K562 (cell line): ENCODE measurements at regions not wholly inside any gene's neighbourhood (a gene's known extent, or its start where the extent isn't known, plus 50 kb on each side); places are given as distances from the start of the nearest gene placed in this dataset.

Experiments used
- ATAC-seq: fragments of 200-7000 bp; cut with Tn5 transposase; 3 replicates; pipeline ENCODE4 v1.9.1; 2020; ENCODE audit warnings: moderate library complexity
- BruUV-seq: library from RNA; stranded (reverse); fragments of 400-500 nt; replicated peaks from 2 replicates; lab custom pipeline; 2021; lab: Mats Ljungman, UMichigan
- CTCF ChIA-PET: fragments of 300-600 bp; formaldehyde crosslinking; extraction: SDS; loops from one replicate; lab custom pipeline; 2021; ENCODE audit warnings: low intra/inter-chr PET ratio; lab: Yijun Ruan, JAX
- POLR2A ChIA-PET: fragments of 300-600, 350-650 bp; sonication (Branson Sonifier 250); formaldehyde crosslinking; extraction: SDS; loops from one replicate; lab custom pipeline; 2021; ENCODE audit warnings: antibody characterized with exemption, inconsistent platforms; lab: Yijun Ruan, JAX
- DNase-seq, 4 experiments: peaks; one replicate each; pipeline versions ENCODE4 v3.0.0 to v3.0.0-alpha.2; 2011 to 2018; ENCODE audit warnings: low spot score in 3 of 4, mixed read lengths in 3 of 4; ENCODE audit errors: extremely low read depth in 1 of 4
- FAIRE-seq: peaks from 2 replicates; lab custom pipeline; 2011; peaks lifted over from hg19 to GRCh38; lab: Jason Lieb, UNC
- H2AFZ ChIP-seq: 2 replicates; pipeline ENCODE4 v1.6.0; 2011; ENCODE audit warnings: low read depth, low read length, control low read depth, inconsistent platforms
- H3K27ac ChIP-seq: fragments of 200-600 bp; 3 replicates; pipeline ENCODE4 v1.8.0; 2011; ENCODE audit warnings: low read depth, mild to moderate bottlenecking, control low read depth, inconsistent platforms, low read length, moderate library complexity, mixed read lengths; ENCODE audit errors: extremely low read depth
- H3K27me3 ChIP-seq, 2 experiments: fragments of 300-600 bp in 1 of 2; 2 replicates in 1 of 2; 3 replicates in 1 of 2; pipeline versions ENCODE4 v1.6.0 to v1.8.0; 2011; ENCODE audit warnings: inconsistent platforms in 2 of 2, low read length in 2 of 2, mild to moderate bottlenecking in 1 of 2, mixed read lengths in 1 of 2, moderate library complexity in 1 of 2; ENCODE audit not compliant: control insufficient read depth in 2 of 2, insufficient read depth in 2 of 2
- H3K36me3 ChIP-seq: fragments of 300-600 bp; 3 replicates; pipeline ENCODE4 v1.8.0; 2011; ENCODE audit warnings: mild to moderate bottlenecking, low read length, inconsistent platforms; ENCODE audit not compliant: control insufficient read depth, insufficient read depth
- H3K4me1 ChIP-seq, 2 experiments: fragments of 200-600 bp in 1 of 2; replicated peaks in 1 of 2; 2 replicates in 1 of 2; 3 replicates in 1 of 2; pipeline versions ENCODE4 v1.5.1 to v1.8.0; 2011; ENCODE audit warnings: inconsistent platforms in 2 of 2, low read length in 2 of 2, mild to moderate bottlenecking in 1 of 2, mixed read lengths in 1 of 2, moderate library complexity in 1 of 2; ENCODE audit not compliant: control insufficient read depth in 2 of 2, insufficient read depth in 2 of 2
- H3K4me2 ChIP-seq: 2 replicates; pipeline ENCODE4 v1.6.1; 2011; ENCODE audit warnings: low read length, control low read depth, inconsistent platforms, mixed read lengths; ENCODE audit not compliant: insufficient read depth
- H3K4me3 ChIP-seq: fragments of 200-600 bp; sonication (generic), shearing (Covaris generic); 2 replicates; pipeline ENCODE4 v1.5.1; 2016; ENCODE audit warnings: control low read depth, inconsistent platforms
- H3K79me2 ChIP-seq: fragments of 200-600 bp; 3 replicates; pipeline ENCODE4 v1.8.0; 2011; ENCODE audit warnings: low read length, inconsistent platforms; ENCODE audit not compliant: control insufficient read depth, insufficient read depth
- H3K9ac ChIP-seq, 2 experiments: 2 replicates each; pipeline versions ENCODE4 v1.6.0 to v1.6.1; 2011; ENCODE audit warnings: low read depth in 2 of 2, low read length in 2 of 2, control low read depth in 1 of 2, inconsistent platforms in 1 of 2, mild to moderate bottlenecking in 1 of 2, mixed read lengths in 1 of 2; ENCODE audit not compliant: insufficient read depth in 1 of 2
- H3K9me1 ChIP-seq: one replicate; pipeline ENCODE4 v1.6.0; 2011; ENCODE audit warnings: inconsistent platforms, mild to moderate bottlenecking, low read length, moderate library complexity; ENCODE audit not compliant: control insufficient read depth, insufficient read depth
- H3K9me3 ChIP-seq: replicated peaks from 2 replicates; pipeline ENCODE4 v1.5.1; 2011; ENCODE audit warnings: low read depth, low read length, inconsistent platforms; ENCODE audit not compliant: control insufficient read depth, insufficient read depth
- H4K20me1 ChIP-seq: replicated peaks from 2 replicates; pipeline ENCODE4 v1.6.1; 2011; ENCODE audit warnings: low read length, inconsistent platforms, mixed read lengths; ENCODE audit not compliant: control insufficient read depth, insufficient read depth
- CBX5 ChIP-seq: IDR thresholded peaks from 2 replicates; pipeline ENCODE4 v1.6.1; 2014; ENCODE audit warnings: low read depth, borderline replicate concordance
- ETV5 ChIP-seq: sonication (generic); formaldehyde crosslinking; IDR thresholded peaks from 2 replicates; pipeline ENCODE4 v1.4.0; 2020; ENCODE audit warnings: low read depth, mild to moderate bottlenecking, missing genetic modification reagents
- GTF3C2 ChIP-seq: IDR thresholded peaks from 3 replicates; pipeline ENCODE4 v1.6.1; 2011; ENCODE audit warnings: borderline replicate concordance, mild to moderate bottlenecking, moderate library complexity; ENCODE audit not compliant: insufficient read length; ENCODE audit errors: extremely low read depth
- HOXB6 ChIP-seq: fragments of 250-450 bp; sonication (Bioruptor Pico); IDR thresholded peaks from 2 replicates; pipeline ENCODE4 v1.5.1; 2022; ENCODE audit warnings: mild to moderate bottlenecking, borderline replicate concordance
- KLF16 ChIP-seq: IDR thresholded peaks from 2 replicates; pipeline ENCODE4 v1.6.1; 2016; ENCODE audit warnings: antibody characterized with exemption
- PRPF4 ChIP-seq: fragments of 200-400 bp; formaldehyde crosslinking; IDR thresholded peaks from one replicate; pipeline ENCODE4 v1.6.1; 2017; ENCODE audit warnings: low read length, low read depth, mild to moderate bottlenecking; ENCODE audit not compliant: insufficient read depth, poor library complexity, severe bottlenecking
- SMAD3 ChIP-seq: fragments of 450-650 bp; formaldehyde crosslinking; conservative IDR thresholded peaks from 2 replicates; pipeline ENCODE4 v1.4.0; 2020; ENCODE audit warnings: mild to moderate bottlenecking
- SMC3 ChIP-seq: conservative IDR thresholded peaks from 2 replicates; pipeline ENCODE4 v1.6.1; 2011; ENCODE audit warnings: low read depth, low read length, improper control_type of control experiment; ENCODE audit not compliant: insufficient read depth
- TSC22D4 ChIP-seq: fragments of 450-650 bp; IDR thresholded peaks from 2 replicates; pipeline ENCODE4 v1.6.1; 2016; ENCODE audit warnings: missing genetic modification characterization, missing biosample characterization, control low read depth
- ZKSCAN8 ChIP-seq: fragments of 200-800 bp; sonication (Bioruptor generic); IDR thresholded peaks from 2 replicates; pipeline ENCODE4 v1.6.1; 2016; ENCODE audit warnings: missing genetic modification characterization, missing compliant biosample characterization
- ZNF354B ChIP-seq: fragments of 250-450 bp; sonication (Bioruptor Pico); IDR thresholded peaks from 2 replicates; pipeline ENCODE4 v1.4.0; 2020
- ZNF561 ChIP-seq: fragments of 450-650 bp; formaldehyde crosslinking; conservative IDR thresholded peaks from 2 replicates; pipeline ENCODE4 v1.4.0; 2020; ENCODE audit warnings: mild to moderate bottlenecking, moderate library complexity
- ZNF717 ChIP-seq: fragments of 250-450 bp; sonication (Bioruptor Pico); IDR thresholded peaks from 2 replicates; pipeline ENCODE4 v1.5.0; 2021
- WGBS: fragments of 100-300 bp; shearing (Covaris generic); methylation state at CpG from one replicate; pipeline ENCODE4 v1.1.6; 2016; ENCODE audit warnings: low coverage, mixed read lengths; ENCODE audit not compliant: insufficient coverage; ENCODE audit errors: missing lambda C conversion rate; 5-methylcytosine and 5-hydroxymethylcytosine counted together
- in situ Hi-C: fragments of 300-500 bp; cut with MboI; formaldehyde crosslinking; loops from 4 replicates; pipeline ENCODE4 v1.15.0; 2018; ENCODE audit warnings: inconsistent platforms, mixed read lengths
- intact Hi-C: fragments of 100-400 bp; cut with micrococcal nuclease; formaldehyde crosslinking; loops from 2 replicates; pipeline ENCODE4 v1.14.2; 2022

GRCh38 chr6:93779086-93779841 is 359.9 kb upstream of the EPHA7 start:
- no peaks in the 10 kb centered on the region for H3K36me3 ChIP-seq
- WGBS, result 3% methylated on average over 11 of the region's 12 CpGs
- no peak overlapping the region for H3K4me2 ChIP-seq
- H2AFZ ChIP-seq, result no peak overlapping the region
- DNase-seq (no peak), FAIRE-seq (no peak), ATAC-seq (no peak)
- in situ Hi-C loops (no loop called here), intact Hi-C loops (no loop called here)
- ChIA-PET CTCF (no interaction called here), POLR2A (no interaction called here)
- no peak for TF ChIP-seq GTF3C2
- TF ChIP-seq ZNF717 (CRISPR knock-in tag), result no peak
- TF ChIP-seq SMC3, result no peak
- TF ChIP-seq ETV5 (CRISPR knock-in tag), result no peak
- TF ChIP-seq PRPF4, result no peak
- TF ChIP-seq CBX5, result no peak
- no peak for TF ChIP-seq TSC22D4 (tag)
- no peak for TF ChIP-seq ZNF561 (CRISPR knock-in tag)
- TF ChIP-seq SMAD3 (CRISPR knock-in tag), result no peak
- no peak for TF ChIP-seq ZKSCAN8 (CRISPR knock-in tag)
- no peak for TF ChIP-seq HOXB6 (CRISPR knock-in tag)
- no peak for TF ChIP-seq ZNF354B (CRISPR knock-in tag)
- no peak for TF ChIP-seq KLF16
- H3K27me3 ChIP-seq, result no peaks in the 10 kb centered on the region
- no peak overlapping the region for H3K4me3 ChIP-seq
- no TSS peak for BruUV-seq
- H3K27ac ChIP-seq, result no peak overlapping the region
- no peaks in the 10 kb centered on the region for H4K20me1 ChIP-seq
- H3K9me1 ChIP-seq, result no peaks in the 10 kb centered on the region
- H3K9ac ChIP-seq, result no peak overlapping the region
- H3K9me3 ChIP-seq, result 0 out of 2 replicates have a peak, but pooled peaks cover 2% of the 10 kb centered on the region
- no peaks in the 10 kb centered on the region for H3K4me1 ChIP-seq
- no peaks in the 10 kb centered on the region for H3K79me2 ChIP-seq
